PC-3 (cell line): ENCODE measurements at regions not wholly inside any gene's neighbourhood (a gene's known extent, or its start where the extent isn't known, plus 50 kb on each side); places are given as distances from the start of the nearest gene placed in this dataset.
A peak's percentile ranks its signal among the peaks of the same experiment; 100 is the strongest.

Experiments
- ATAC-seq: fragments of 200-7000 bp; cut with Tn5 transposase; 2 replicates; pipeline ENCODE4 v1.9.1; 2020; ENCODE audit warnings: mild to moderate bottlenecking, moderate library complexity
- BruUV-seq: library from RNA; stranded (reverse); fragments of 400-500 nt; replicated peaks from 2 replicates; lab custom pipeline; 2021; lab: Mats Ljungman, UMichigan
- CTCF ChIA-PET: fragments of 300-600 bp; sonication (Branson Sonifier 250); formaldehyde crosslinking; loops from one replicate; lab custom pipeline; 2022; ENCODE audit warnings: antibody characterized with exemption; lab: Charles Lee
- POLR2A ChIA-PET: fragments of 300-600 bp; sonication (Branson Sonifier 250); formaldehyde crosslinking; loops from one replicate; lab custom pipeline; 2022; ENCODE audit warnings: antibody characterized with exemption; ENCODE audit not compliant: unreplicated experiment; lab: Charles Lee
- DNase-seq: peaks from one replicate; pipeline ENCODE4 v3.0.0-alpha.2; 2015
- H2AFZ ChIP-seq: fragments of 300-600 bp; sonication (generic); 2 replicates; pipeline ENCODE4 v1.6.0; 2016; ENCODE audit warnings: antibody characterized with exemption, low read length
- H3F3A ChIP-seq: fragments of 300-600 bp; sonication (generic); one replicate; pipeline ENCODE4 v1.6.0; 2017; ENCODE audit warnings: antibody characterized with exemption, low read length, control low read depth, mild to moderate bottlenecking; ENCODE audit not compliant: unreplicated experiment
- H3K27ac ChIP-seq: fragments of 300-600 bp; sonication (generic); 2 replicates; pipeline ENCODE4 v1.5.1; 2016; ENCODE audit warnings: mild to moderate bottlenecking, low read length
- H3K27me3 ChIP-seq: fragments of 300-600 bp; sonication (generic); 2 replicates; pipeline ENCODE4 v1.6.1; 2016; ENCODE audit warnings: low read length, mixed read lengths
- H3K36me3 ChIP-seq: fragments of 300-600 bp; sonication (generic); 2 replicates; pipeline ENCODE4 v1.6.1; 2016; ENCODE audit warnings: low read depth, mixed run types, low read length, mixed read lengths
- H3K4me1 ChIP-seq: fragments of 300-600 bp; sonication (generic); 2 replicates; pipeline ENCODE4 v1.5.1; 2016; ENCODE audit warnings: low read length; ENCODE audit not compliant: insufficient read depth
- H3K4me2 ChIP-seq: fragments of 300-600 bp; sonication (generic); 2 replicates; pipeline ENCODE4 v1.6.0; 2016; ENCODE audit warnings: low read length
- H3K4me3 ChIP-seq: fragments of 300-600 bp; sonication (generic); 2 replicates; pipeline ENCODE4 v1.5.1; 2016; ENCODE audit warnings: mild to moderate bottlenecking, low read length, mixed read lengths
- H3K79me2 ChIP-seq: fragments of 300-600 bp; sonication (generic); 2 replicates; pipeline ENCODE4 v1.6.1; 2017; ENCODE audit warnings: low read length, mixed read lengths
- H3K9ac ChIP-seq: fragments of 300-600 bp; sonication (generic); 2 replicates; pipeline ENCODE4 v1.6.0; 2016; ENCODE audit warnings: mild to moderate bottlenecking, low read length
- H3K9me2 ChIP-seq: fragments of 300-600 bp; sonication (generic); replicated peaks from 2 replicates; pipeline ENCODE4 v1.6.1; 2016; ENCODE audit warnings: mixed run types, low read length, mixed read lengths
- H3K9me3 ChIP-seq: fragments of 300-600 bp; sonication (generic); 2 replicates; pipeline ENCODE4 v1.6.1; 2016; ENCODE audit warnings: low read length, mixed read lengths
- H4K20me1 ChIP-seq: fragments of 300-600 bp; sonication (generic); 2 replicates; pipeline ENCODE4 v1.6.1; 2016; ENCODE audit warnings: low read length, mixed read lengths
- CTCF ChIP-seq: fragments of 300-600 bp; sonication (generic); conservative IDR thresholded peaks from 2 replicates; pipeline ENCODE4 v1.5.1; 2017; ENCODE audit warnings: antibody characterized with exemption, low read depth, mild to moderate bottlenecking, low read length
- EZH2 ChIP-seq: fragments of 300-600 bp; sonication (generic); IDR thresholded peaks from one replicate; pipeline ENCODE4 v1.6.1; 2017; ENCODE audit warnings: antibody characterized with exemption, mild to moderate bottlenecking, low read length; ENCODE audit not compliant: unreplicated experiment
- EZH2phosphoT487 ChIP-seq: fragments of 300-600 bp; sonication (generic); IDR thresholded peaks from 2 replicates; pipeline ENCODE4 v1.6.1; 2018; ENCODE audit warnings: mild to moderate bottlenecking, antibody characterized with exemption, low read length, borderline replicate concordance
- intact Hi-C: fragments of 100-400 bp; cut with micrococcal nuclease; formaldehyde crosslinking; loops from 2 replicates; pipeline ENCODE4 v1.9.0; 2023

GRCh38 chr13:47798906-47799305 is 202.2 kb downstream of the SUCLA2 start:
- no peaks in the 10 kb centered on the region for H3K4me1 ChIP-seq
- H4K20me1 ChIP-seq, result no peaks in the 10 kb centered on the region
- intact Hi-C loops, result no loop called here
- no peak overlapping the region for H3K4me2 ChIP-seq
- CTCF ChIA-PET, result no interaction called here
- no peaks in the 10 kb centered on the region for H3K9me2 ChIP-seq
- no peaks in the 10 kb centered on the region for H3K27me3 ChIP-seq
- no peaks in the 10 kb centered on the region for H3K79me2 ChIP-seq
- H3K27ac ChIP-seq, result no peak overlapping the region
- H3F3A ChIP-seq, result no peaks in the 10 kb centered on the region
- no peak for TF ChIP-seq EZH2phosphoT487
- peak; percentile 43 for TF ChIP-seq CTCF
- no peak for TF ChIP-seq EZH2
- no TSS peak for BruUV-seq
- no peak overlapping the region for H3K9ac ChIP-seq
- H3K9me3 ChIP-seq, result no peaks in the 10 kb centered on the region
- no peak overlapping the region for H3K4me3 ChIP-seq
- DNase-seq (peak; percentile 22), ATAC-seq (peak; percentile 22; the same call in 1 of the 2 replicates)
- H3K36me3 ChIP-seq, result no peaks in the 10 kb centered on the region
- no peak overlapping the region for H2AFZ ChIP-seq
- POLR2A ChIA-PET, result no interaction called here

GRCh38 chr13:47798194-47798593 is 202.9 kb downstream of the SUCLA2 start:
- H3K4me2 ChIP-seq, result no peak overlapping the region
- H3K4me3 ChIP-seq, result no peak overlapping the region
- POLR2A ChIA-PET, result no interaction called here
- H3F3A ChIP-seq, result no peaks in the 10 kb centered on the region
- intact Hi-C loops, result no loop called here
- H3K27me3 ChIP-seq, result no peaks in the 10 kb centered on the region
- H3K36me3 ChIP-seq, result no peaks in the 10 kb centered on the region
- H3K9me2 ChIP-seq, result no peaks in the 10 kb centered on the region
- CTCF ChIA-PET, result no interaction called here
- no TSS peak for BruUV-seq
- H3K4me1 ChIP-seq, result no peaks in the 10 kb centered on the region
- H3K79me2 ChIP-seq, result no peaks in the 10 kb centered on the region
- ATAC-seq (no peak), DNase-seq (no peak)
- no peak overlapping the region for H3K27ac ChIP-seq
- no peaks in the 10 kb centered on the region for H3K9me3 ChIP-seq
- no peaks in the 10 kb centered on the region for H4K20me1 ChIP-seq
- H3K9ac ChIP-seq, result no peak overlapping the region
- H2AFZ ChIP-seq, result no peak overlapping the region
- no peak for TF ChIP-seq EZH2
- no peak for TF ChIP-seq EZH2phosphoT487
- no peak for TF ChIP-seq CTCF

- no peak overlapping the region for H3K27ac ChIP-seq
- TF ChIP-seq EZH2phosphoT487 (no peak), CTCF (no peak), EZH2 (no peak)
- intact Hi-C loops, result no loop called here
These were observed 204.3 kb downstream of the SUCLA2 start for GRCh38 chr13:47796816-47797215.

More at GRCh38 chr13:47796816-47797215, 204.3 kb downstream of the SUCLA2 start:
- Histone ChIP-seq H3K4me3 (no peak overlapping the region), H3K79me2 (no peaks in the 10 kb centered on the region), H2AFZ (no peak overlapping the region), H3K4me2 (no peak overlapping the region), H3F3A (no peaks in the 10 kb centered on the region), H3K9me3 (no peaks in the 10 kb centered on the region), H3K27me3 (no peaks in the 10 kb centered on the region), H3K9me2 (no peaks in the 10 kb centered on the region), H3K36me3 (no peaks in the 10 kb centered on the region), H3K9ac (no peak overlapping the region), H4K20me1 (no peaks in the 10 kb centered on the region), H3K4me1 (no peaks in the 10 kb centered on the region)
- POLR2A ChIA-PET, result no interaction called here
- DNase-seq (no peak), ATAC-seq (no peak)
- BruUV-seq, result no TSS peak
- CTCF ChIA-PET, result no interaction called here
